Uterus (tissue), 2 donors: ENCODE measurements at regions not wholly inside any gene's neighbourhood (a gene's known extent, or its start where the extent isn't known, plus 50 kb on each side); places are given as distances from the start of the nearest gene placed in this dataset.

ENCODE experiments used
- POLR2A ChIP-seq, 2 donors: fragments of 450-650 bp; IDR thresholded peaks; one replicate each; pipeline ENCODE4 v1.6.1; 2016; ENCODE audit warnings: antibody characterized with exemption in 2 of 2, mild to moderate bottlenecking in 1 of 2, moderate library complexity in 1 of 2
- TF ChIP-seq, protein P1 (sequence below), 4 experiments: fragments of 200-600 bp in 2 of 4; fragments of 450-650 bp in 2 of 4; sonication (generic) in 2 of 4; IDR thresholded peaks; one replicate each; pipeline ENCODE4 v1.5.1; 2016 to 2019; ENCODE audit warnings: antibody characterized with exemption in 4 of 4, mild to moderate bottlenecking in 2 of 4, moderate library complexity in 1 of 4

- TF ChIP-seq, protein P1, sequence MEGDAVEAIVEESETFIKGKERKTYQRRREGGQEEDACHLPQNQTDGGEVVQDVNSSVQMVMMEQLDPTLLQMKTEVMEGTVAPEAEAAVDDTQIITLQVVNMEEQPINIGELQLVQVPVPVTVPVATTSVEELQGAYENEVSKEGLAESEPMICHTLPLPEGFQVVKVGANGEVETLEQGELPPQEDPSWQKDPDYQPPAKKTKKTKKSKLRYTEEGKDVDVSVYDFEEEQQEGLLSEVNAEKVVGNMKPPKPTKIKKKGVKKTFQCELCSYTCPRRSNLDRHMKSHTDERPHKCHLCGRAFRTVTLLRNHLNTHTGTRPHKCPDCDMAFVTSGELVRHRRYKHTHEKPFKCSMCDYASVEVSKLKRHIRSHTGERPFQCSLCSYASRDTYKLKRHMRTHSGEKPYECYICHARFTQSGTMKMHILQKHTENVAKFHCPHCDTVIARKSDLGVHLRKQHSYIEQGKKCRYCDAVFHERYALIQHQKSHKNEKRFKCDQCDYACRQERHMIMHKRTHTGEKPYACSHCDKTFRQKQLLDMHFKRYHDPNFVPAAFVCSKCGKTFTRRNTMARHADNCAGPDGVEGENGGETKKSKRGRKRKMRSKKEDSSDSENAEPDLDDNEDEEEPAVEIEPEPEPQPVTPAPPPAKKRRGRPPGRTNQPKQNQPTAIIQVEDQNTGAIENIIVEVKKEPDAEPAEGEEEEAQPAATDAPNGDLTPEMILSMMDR (IDR thresholded peaks at IDR 0.05) = no peak
- TF ChIP-seq POLR2A (IDR thresholded peaks at IDR 0.05) = no peak
These were observed 104.9 kb upstream of the SMAD3 start for GRCh38 chr15:66960519-66960918.
